ENCODE measurements at regions not wholly inside any gene's neighbourhood (a gene's known extent, or its start where the extent isn't known, plus 50 kb on each side); places are given as distances from the start of the nearest gene placed in this dataset.

- no peaks in the 10 kb centered on the region for H3K36me3 ChIP-seq (ENCODE audit: control insufficient read depth, insufficient read depth, low read length)
- CTCF ChIA-PET = no interaction called here
- no peaks in the 10 kb centered on the region for H3K27me3 ChIP-seq (ENCODE audit: control insufficient read depth, insufficient read depth, low read length)
- POLR2A ChIA-PET = no interaction called here
- H3K4me3 ChIP-seq (ENCODE audit: low read depth, low read length) = no peak overlapping the region
- DNase-seq (ENCODE audit: low read depth) = no peak
- no peak for TF ChIP-seq CTCF (IDR thresholded peaks at IDR 0.05; ENCODE audit: insufficient read depth, low read depth, low read length)
These were observed 129.6 kb upstream of the THBS2 start for GRCh38 chr6:169383265-169383664.

- no peak for DNase-seq (ENCODE audit: low read depth)
- TF ChIP-seq CTCF (IDR thresholded peaks at IDR 0.05; ENCODE audit: insufficient read depth, low read depth, low read length) = no peak
- POLR2A ChIA-PET = no interaction called here
- H3K4me3 ChIP-seq (ENCODE audit: low read depth, low read length) = no peak overlapping the region
- H3K27me3 ChIP-seq (ENCODE audit: control insufficient read depth, insufficient read depth, low read length) = no peaks in the 10 kb centered on the region
- no peaks in the 10 kb centered on the region for H3K36me3 ChIP-seq (ENCODE audit: control insufficient read depth, insufficient read depth, low read length)
- CTCF ChIA-PET = no interaction called here
These were observed 129.1 kb upstream of the THBS2 start for GRCh38 chr6:169382735-169383134.

- no peaks in the 10 kb centered on the region for H3K36me3 ChIP-seq (ENCODE audit: control insufficient read depth, insufficient read depth, low read length)
- POLR2A ChIA-PET = no interaction called here
- no peaks in the 10 kb centered on the region for H3K27me3 ChIP-seq (ENCODE audit: control insufficient read depth, insufficient read depth, low read length)
- DNase-seq (ENCODE audit: low read depth) = no peak
- CTCF ChIA-PET = no interaction called here
- no peak overlapping the region for H3K4me3 ChIP-seq (ENCODE audit: low read depth, low read length)
- no peak for TF ChIP-seq CTCF (IDR thresholded peaks at IDR 0.05; ENCODE audit: insufficient read depth, low read depth, low read length)
These were observed 128.3 kb upstream of the THBS2 start for GRCh38 chr6:169381988-169382387.

- Histone ChIP-seq H3K4me3 (ENCODE audit: low read depth, low read length) (no peak overlapping the region), H3K36me3 (ENCODE audit: control insufficient read depth, insufficient read depth, low read length) (no peaks in the 10 kb centered on the region), H3K27me3 (ENCODE audit: control insufficient read depth, insufficient read depth, low read length) (no peaks in the 10 kb centered on the region)
- TF ChIP-seq CTCF (IDR thresholded peaks at IDR 0.05; ENCODE audit: insufficient read depth, low read depth, low read length) = no peak
- no peak for DNase-seq (ENCODE audit: low read depth)
- ChIA-PET POLR2A (no interaction called here), CTCF (interaction anchor here (1.5 kb wide), 1 partner anchor 60 kb away, joined by 3 read pairs; no protein-coding TSS in a partner anchor)
These were observed 126.8 kb upstream of the THBS2 start for GRCh38 chr6:169380493-169380892.

- DNase-seq (ENCODE audit: low read depth) = no peak
- no peak overlapping the region for H3K4me3 ChIP-seq (ENCODE audit: low read depth, low read length)
- no peak for TF ChIP-seq CTCF (IDR thresholded peaks at IDR 0.05; ENCODE audit: insufficient read depth, low read depth, low read length)
- H3K27me3 ChIP-seq (ENCODE audit: control insufficient read depth, insufficient read depth, low read length) = no peaks in the 10 kb centered on the region
- no peaks in the 10 kb centered on the region for H3K36me3 ChIP-seq (ENCODE audit: control insufficient read depth, insufficient read depth, low read length)
- ChIA-PET POLR2A (no interaction called here), CTCF (interaction anchor here (1.5 kb wide), 1 partner anchor 60 kb away, joined by 3 read pairs; no protein-coding TSS in a partner anchor)
These were observed 125.9 kb upstream of the THBS2 start for GRCh38 chr6:169379495-169380070.
